GM19452 (cell line): ENCODE measurements at regions not wholly inside any gene's neighbourhood (a gene's known extent, or its start where the extent isn't known, plus 50 kb on each side); places are given as distances from the start of the nearest gene placed in this dataset.

ENCODE experiments used
- ATAC-seq: cut with Tn5 transposase; IDR thresholded peaks from one replicate; pipeline ENCODE4 v1.9.1; 2021; ENCODE audit not compliant: unreplicated experiment

DNA sequence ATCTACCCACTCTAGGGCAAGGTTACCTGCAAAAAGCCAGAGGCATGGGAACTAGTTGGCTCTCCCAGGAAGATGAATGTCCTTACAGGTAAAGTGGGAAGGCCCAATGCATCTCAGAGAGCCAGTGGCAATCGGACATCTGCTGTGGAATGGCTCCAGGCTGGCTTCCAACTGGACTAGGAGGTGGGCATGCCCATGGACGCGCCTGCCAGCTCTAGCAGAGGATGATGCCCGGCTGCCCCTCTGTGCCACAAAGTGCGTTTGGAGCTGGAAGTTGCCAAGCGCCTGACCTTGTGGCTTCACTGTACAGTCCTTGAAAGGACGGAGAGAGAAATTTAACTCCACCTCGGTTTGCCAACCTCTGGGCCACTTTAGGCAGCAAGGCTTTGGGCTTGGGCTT is 84.4 kb downstream of the NR2F2 start:
- ATAC-seq, result no peak

DNA sequence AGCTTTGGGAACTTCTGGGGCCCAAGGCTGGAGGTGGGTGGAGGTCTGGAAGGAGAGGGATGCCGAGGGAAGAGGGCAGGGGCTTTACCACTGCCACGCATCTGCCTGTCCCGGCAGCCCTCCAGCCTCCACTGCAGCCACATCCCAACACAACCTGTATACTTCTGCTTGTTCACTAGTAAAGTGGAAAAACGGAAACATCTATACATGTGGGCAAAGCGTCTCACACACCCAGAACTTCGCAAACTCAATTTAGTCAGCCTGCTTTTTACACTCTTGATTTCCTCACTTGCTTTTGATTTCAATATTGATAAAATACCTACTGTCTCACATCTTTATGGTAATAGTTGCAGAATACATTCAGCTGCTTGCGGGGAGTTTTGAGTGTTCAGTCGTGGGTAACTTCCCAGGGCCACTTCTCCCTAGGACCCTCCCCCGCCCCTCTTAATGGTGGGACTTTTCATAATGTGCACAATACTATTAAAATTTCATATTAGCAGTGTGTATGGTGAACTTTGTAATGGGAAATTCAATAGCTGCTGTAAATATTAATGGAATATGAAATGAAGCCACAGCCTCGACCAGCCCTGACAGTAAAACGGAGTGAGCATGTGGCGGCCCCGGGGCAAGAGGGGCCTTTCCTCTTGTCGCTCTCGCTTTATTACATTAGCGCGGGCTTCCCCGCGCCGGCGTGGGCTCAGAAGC is 85.2 kb downstream of the NR2F2 start:
- ATAC-seq, result no peak

DNA sequence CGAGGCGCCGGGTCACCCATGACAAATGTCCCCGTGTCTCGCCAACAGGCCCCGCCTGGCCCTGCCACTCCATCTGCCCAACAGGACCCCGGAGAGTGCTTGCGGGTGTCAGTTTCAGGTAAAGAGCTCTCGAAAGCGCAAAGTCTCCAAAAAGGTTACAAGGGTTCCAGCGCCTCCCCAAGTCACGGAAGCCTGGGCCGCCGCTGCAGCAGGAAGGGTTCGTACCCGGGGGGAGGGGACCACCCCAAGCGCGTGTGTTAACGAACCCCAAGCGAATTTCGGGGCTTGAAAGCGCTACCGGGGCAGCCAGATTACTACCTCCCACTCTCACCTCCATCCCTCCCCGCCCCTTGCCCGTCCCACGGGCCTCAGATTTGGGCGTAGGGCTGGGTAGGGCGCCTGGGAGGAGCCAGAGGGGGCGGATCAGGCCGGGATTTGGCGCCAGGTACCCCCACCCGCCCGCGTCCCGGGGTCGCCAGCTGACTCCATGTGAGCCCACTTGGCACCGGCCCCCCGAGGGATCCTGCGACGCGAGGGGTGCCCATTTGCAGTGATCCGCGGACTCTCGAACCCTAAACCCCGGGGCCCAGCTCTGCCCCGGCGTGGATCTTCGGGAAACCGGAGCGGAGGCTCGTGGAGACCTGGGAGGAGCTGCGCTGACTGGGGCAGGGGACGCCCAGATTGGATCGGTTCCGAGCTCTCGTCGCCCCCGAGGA is 85.9 kb downstream of the NR2F2 start:
- no peak for ATAC-seq

DNA sequence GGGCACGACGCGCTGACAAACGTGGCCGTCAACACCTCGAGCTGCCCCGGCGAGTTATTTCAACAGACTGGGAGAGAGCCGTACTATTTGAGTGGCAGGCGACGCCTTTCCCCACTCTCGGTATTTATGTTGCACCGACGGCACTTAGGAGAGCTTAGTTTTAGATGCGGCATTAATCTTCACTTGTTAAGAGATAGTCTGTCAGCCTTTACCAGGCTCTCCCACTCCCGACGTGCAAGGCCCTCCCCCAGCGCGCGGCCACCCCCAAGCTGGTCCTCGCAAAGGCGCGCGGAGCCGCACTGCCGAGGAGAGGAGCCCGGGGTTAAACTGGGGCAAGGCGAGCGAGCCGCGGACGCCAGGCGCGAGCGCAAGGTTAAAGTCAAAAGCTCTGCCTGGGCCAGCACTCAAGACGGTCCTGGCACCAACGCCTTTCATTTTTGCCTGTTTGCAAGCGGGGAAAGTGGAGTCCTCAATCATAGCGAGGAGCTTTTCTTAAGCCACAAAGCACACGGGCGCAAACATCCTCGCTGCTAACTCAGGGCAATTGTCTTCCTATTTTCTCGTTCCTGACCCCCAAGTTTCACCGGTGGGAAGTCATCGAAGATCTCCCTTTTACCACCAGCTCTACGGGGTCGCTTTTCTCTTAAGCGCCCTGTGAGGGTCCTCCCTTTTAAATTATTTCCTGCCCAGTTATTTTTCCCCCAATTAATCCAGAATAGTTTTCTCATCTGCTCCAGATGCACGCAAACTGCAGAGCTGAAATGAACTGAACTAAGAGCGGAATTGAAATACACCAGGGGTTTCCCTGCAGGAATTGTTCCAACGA is 86.6 kb downstream of the NR2F2 start:
- ATAC-seq, result no peak

DNA sequence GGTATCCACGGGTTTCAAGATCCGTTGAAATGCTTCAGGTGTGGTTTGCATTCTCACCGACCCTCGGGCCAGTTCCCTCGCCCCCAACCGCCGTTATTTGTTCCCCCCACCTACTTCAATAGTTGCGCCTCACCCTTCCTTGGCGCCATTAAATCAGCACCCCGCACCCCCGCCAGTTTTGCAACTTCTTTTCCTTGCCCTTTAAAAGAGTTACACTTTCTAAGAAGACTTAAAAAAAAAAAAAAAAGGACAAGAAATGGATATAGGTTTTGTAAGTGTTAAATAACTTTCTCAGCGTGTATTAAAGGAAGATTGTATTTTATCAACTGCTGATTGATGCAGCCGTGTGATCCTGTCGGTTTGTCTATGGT is 87.2 kb downstream of the NR2F2 start:
- ATAC-seq, result no peak

DNA sequence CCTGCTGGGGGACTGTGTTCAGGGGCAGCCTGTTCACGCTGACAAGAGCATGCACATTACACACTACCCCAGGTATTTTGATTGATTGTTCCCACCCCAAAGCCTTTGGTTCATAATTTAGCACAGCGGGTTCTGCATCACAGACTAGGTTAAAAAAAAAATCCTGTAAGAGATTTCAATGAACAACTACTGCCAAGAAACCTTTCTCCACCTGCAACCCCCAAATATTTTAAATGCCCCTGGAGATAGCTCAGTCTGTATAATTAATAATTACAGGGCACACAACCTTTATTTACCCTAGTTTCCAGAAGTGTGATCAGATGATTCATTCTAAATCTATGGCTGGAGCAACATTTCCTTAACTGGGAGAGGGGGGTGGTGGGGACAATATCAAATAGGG is 87.6 kb downstream of the NR2F2 start:
- ATAC-seq, result no peak

DNA sequence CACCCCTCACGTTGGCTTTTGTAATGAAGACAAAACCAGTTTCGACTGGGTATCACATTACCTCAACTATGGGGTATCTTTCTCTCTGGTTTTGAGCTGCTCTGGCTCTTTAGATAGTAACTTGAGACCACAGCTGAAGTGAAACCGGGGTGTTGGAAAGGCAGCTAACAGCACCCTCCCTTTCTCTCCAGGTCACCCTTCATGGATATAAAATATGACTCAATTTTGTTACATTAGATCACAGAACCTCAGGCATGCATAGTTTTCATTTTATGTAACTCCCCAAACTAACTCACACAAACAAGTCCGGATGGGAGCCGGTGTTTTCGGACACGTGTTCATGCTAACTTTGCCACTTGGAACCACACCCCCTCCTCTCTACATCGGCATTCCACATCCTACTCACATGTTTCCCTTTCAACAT is 90.7 kb downstream of the NR2F2 start:
- ATAC-seq, result no peak

DNA sequence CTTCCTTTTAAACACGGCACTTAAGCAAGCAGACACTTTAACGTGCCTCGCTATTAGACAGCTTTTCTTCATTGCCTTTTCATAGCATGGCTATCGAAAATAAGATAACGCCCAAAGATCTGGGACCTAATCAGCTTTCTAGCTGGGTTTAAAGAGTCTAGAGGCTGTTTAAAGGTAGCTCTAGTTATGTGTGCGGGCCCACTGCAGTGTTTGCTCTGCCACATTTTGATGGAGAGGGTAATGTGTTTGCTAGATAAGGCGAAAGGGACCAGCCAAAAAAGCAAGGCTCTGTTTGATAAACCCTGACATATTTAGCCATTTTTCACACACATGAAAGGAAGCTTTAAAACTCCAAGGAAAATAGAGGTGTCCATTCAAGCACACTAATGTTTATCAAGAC is 91.6 kb downstream of the NR2F2 start:
- no peak for ATAC-seq

DNA sequence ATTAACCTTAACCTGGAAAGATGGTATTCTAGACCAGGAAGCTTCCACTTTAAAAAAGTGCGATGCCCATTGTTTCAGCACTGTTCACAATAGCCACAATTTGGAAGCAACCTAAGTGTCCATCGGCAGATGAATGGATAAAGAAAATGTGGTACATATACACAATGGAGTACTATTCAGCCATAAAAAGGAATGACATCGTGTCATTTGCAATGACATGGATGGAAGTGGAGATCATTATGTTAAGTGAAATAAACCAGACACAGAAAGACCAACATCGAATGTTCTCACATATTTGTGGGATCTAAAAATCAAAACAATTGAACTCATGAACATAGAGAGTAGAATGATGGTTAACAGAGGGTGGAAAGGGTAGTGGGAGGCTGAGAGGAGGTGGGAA is 94.2 kb downstream of the NR2F2 start:
- no peak for ATAC-seq

DNA sequence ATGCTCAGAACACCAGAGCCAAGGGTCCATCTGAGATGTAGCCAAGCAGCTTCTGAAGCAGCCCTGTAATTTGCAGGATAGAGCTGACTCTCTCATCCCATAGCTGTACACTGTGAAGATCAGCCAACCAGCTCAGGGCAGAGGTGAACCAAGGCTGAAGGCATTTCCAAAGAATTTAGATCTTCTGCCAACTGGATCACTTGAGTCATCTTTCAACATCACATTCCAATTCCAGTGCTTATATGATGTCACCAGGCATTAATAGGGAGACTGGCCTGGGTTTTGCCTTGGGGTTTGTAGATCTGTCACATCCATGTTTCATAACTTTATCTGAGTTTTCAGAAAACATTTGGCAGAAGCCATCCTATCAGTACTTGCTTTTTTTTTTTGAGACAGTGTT is 98.2 kb downstream of the NR2F2 start:
- ATAC-seq, result no peak

DNA sequence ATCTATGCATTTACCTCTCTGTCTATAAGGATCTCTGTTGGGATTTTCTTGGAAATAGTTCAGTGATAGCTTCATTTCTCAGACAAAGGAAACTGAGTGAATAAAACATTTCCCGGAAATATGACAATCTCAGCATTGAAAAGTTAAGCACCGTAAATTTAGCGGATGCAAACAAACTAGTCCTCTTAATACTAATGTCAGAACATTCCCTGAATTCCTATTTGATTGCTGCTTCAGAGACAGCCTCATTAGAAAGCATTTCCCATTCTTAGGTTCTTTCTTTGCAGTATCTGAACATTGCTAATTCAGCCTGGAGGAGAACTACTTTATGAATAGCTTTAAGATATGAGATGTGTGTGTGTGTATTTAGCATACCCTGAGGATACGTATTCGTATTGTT is 101.3 kb downstream of the NR2F2 start:
- no peak for ATAC-seq

DNA sequence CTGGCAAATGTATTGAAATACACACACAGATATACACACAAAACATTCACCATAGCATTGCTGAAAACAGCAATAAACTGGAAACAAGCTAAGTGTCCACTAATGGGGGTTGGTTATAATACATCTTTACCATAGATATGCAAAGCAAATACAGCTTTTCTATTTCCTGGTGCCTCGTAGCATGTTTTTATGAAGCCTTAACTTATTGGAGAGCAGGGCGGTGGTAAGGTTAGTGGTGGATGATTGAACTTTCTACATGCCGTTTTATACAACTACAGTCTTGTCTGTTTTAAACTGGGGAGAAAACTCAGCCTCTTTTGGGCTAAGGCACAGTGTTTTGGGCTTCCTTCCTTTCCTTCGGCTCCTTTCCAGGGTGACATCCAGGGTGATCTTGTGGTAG is 104.5 kb downstream of the NR2F2 start:
- ATAC-seq, result no peak

DNA sequence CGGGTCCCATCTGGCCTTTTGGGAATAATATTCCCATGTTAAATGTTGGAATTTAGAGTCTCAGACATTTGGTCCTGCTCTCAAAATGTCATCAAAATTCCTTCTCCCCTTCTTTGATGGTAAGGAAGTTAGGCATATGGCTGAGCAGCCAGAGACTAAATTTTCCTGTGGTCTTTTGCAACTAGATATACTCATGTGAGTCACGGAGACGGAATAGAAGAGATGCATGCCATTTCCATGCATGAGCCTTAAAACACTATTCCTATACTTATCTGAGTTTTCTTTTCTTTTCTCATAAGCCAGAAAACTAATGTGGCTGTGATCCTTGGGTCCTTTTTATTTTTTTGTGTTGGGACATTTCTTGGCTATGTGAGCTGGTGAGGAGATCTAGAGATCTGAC is 105.3 kb downstream of the NR2F2 start:
- no peak for ATAC-seq

DNA sequence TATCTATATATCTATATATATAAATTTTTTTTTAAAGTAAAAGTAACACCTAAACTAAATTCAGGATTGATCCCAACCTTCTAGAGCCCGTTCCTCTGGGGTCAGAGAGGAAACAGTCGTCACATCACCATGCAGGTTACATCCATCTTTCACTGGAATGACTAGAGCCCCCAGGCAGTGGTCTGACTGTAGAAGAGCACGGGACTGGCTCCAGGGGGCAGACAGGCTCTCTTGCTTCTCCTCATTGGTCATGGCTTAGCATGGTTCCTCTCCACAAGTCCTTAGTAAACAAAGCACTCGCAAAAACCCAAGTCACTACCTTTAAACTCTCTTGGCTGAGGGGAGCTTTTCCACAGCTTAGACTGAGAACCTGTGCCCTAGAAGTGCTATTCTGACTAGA is 110.5 kb downstream of the NR2F2 start:
- ATAC-seq, result no peak

DNA sequence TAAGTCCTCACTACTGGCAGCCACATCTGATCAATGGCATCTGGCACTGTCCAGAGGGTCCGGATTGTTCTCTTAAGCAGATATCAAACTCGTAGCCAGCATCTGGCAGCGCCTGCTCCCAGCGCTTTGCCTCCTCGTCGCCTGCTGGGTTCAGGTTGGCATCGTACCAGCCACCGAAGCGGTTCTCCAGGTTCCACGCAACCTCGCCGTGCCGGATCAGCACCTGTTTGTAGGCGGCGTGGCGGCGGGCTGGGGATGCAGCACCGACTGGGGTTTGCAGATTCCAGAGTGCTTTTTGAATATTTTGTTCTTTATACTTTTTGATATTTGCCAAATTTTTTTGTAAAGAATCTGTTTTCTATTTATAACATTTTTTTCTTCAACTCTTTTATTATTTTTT is 111.6 kb downstream of the NR2F2 start:
- ATAC-seq, result no peak

DNA sequence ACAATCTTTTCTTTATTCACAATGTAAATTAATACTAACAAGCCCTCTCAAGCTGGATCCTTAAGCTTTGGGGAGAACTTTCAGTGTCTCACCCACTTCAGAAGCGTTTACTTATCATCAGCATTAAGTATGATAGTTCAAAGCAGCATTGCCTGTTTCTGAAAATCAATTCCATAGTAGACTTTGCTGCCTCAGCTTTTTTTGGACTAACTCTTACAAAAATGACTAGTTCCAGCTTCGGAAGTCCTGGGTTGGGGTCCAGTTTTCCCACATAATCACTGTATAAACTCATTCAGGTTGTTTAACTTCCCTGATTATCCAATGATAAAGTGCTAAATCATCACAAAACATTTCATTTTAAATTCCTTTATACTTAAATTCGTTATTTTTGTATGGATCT is 114.4 kb downstream of the NR2F2 start:
- no peak for ATAC-seq

DNA sequence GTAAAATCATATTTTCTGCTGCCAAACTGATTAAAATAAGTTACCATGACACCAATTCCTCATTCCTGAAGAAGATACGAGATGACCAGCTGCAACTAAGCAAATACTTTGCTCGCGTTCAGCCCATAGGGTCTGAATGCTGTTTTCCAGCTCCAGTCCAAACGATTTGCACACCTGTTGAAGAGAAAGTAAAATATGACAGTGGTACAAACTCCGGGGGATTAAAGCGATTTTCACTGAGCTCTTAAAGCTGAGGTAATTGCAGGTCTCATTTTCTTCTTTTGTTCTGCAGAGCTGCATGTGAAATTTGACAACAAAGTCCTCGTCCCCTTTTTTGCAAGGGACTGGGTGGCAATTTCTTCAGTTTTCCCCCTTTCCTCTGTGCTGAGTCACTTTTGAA is 118.4 kb downstream of the NR2F2 start:
- no peak for ATAC-seq

DNA sequence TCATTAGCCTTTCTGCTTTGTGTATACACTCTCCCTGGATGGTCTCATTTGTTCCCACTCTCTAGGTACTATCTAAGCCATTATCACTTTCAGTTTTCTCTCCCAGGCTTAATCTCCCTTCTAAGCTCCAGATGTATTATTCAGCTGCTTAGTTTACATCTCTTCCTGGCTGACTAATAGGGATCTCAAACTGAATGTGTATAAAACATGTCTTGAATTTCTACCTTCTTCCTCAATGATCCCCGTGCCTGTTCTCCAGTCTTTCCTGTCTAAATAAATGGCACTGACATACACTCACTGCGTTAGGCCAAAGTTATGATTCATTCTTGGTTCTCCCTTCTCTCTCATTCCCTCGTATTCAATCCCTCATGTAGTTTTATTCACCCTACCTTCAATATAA is 127.3 kb downstream of the NR2F2 start:
- ATAC-seq, result no peak

DNA sequence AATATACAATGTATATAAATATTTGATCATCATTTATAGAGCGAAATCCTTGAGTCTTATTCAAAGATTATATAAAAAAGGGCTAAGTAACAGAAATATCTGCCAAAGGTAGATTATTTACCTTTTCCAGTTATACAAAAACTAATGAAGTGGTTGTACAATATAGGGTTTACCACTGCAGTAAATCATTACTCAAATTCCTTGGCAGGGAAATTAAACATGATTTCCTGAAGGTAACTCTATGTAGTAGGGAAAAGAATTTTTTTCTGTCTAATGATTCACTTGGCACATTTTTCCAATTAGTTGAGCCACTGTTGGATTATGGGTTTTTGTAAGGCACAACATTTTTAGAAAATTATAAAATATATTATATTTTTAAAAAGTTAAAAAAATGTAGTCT is 129.6 kb downstream of the NR2F2 start:
- no peak for ATAC-seq

DNA sequence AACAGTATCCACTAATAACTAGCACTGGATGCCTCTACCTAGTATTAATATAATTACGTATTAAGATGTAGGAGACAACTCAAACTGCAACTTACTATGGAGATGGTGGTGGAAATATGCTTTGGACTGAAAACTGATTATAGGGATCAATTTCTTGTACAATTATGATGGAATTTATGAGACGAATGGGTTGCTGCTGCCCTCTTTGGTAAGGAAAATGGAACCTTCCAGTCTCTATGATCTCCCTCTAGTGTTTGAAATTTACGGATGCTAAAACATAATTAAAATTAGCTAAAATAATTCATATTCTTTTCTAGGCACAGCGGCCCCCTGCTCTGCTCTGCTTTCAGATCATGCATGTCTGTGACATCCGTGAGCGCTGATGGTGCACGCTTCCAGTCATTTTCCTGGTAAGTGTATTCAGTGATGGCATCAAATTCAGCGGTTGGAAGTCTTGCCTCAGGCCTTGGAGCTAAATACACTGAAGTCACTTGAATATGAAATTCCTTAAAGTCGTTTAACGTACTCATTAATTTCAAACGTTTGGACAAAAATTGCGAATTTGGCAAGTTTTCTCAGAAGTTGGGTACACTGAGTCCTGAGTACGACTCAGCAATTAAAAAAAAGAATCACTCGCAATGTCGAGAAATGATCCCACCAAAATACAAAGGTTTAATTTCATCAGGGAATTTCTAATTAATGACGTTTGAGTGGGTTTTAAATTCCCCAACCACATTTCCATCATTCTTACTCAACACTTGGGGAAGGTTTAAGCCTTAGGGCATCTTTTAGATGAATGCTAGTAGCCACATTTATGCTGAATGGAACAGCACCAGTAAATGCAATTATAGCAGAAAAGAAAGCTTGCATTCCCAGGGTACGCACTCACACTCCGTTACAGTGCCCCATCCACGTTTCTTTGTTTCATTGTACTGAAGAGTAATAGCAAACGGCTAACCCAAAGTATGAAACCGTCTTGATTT is 132.6 kb downstream of the NR2F2 start:
- no peak for ATAC-seq

DNA sequence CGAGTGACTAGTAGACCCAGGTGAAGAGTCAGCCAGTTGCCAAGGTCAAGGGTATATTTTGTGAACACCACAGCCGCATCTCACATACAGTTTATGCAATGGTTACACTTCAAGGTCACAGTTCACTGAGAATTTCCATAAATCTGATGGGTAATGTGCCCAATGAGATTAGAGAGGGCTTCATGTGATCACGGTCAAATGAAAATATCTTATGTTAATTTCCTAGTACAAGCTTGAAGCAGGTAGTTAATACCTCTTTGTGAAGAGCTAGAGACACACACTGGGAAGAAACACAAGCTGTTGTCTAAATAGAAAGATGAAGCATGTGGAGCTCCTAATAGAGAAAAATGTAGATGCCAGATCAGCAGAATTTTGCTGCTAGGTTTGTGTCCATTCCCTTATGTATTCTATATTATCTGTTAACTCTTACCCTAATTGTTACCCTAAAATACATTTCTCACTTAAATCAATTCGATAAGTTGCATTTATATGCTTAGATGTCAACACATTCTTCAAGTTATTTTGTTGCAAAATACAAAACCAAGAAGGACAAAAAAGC is 136.0 kb downstream of the NR2F2 start:
- no peak for ATAC-seq
